Spleen (tissue), 11 donors: ENCODE measurements at regions not wholly inside any gene's neighbourhood (a gene's known extent, or its start where the extent isn't known, plus 50 kb on each side); places are given as distances from the start of the nearest gene placed in this dataset.

Experiments used
- DNase-seq: peaks from one replicate; pipeline ENCODE4 v3.0.0-alpha.2; 2020
- H3K27ac ChIP-seq, 8 donors: fragments of 200-600 bp; sonication (generic) in 7 of 8; 1 replicate in 4 of 8; 2 replicates in 4 of 8; pipeline versions ENCODE4 v1.5.0 to v1.8.0; 2016 to 2021; ENCODE audit warnings: inconsistent platforms in 4 of 8, mild to moderate bottlenecking in 4 of 8, moderate library complexity in 1 of 8
- H3K27me3 ChIP-seq, 7 donors: fragments of 200-600 bp; sonication (generic) in 6 of 7; replicated peaks in 1 of 7; 1 replicate in 4 of 7; 2 replicates in 3 of 7; pipeline versions ENCODE4 v1.5.0 to v1.8.0; 2016 to 2021; ENCODE audit warnings: inconsistent platforms in 3 of 7, mild to moderate bottlenecking in 1 of 7
- H3K36me3 ChIP-seq, 6 donors: fragments of 200-600 bp; sonication (generic) in 5 of 6; 1 replicate in 4 of 6; 2 replicates in 2 of 6; pipeline versions ENCODE4 v1.5.0 to v1.8.0; 2016 to 2021; ENCODE audit warnings: inconsistent platforms in 2 of 6
- H3K4me1 ChIP-seq, 6 donors: fragments of 200-600 bp; sonication (generic) in 5 of 6; 1 replicate in 3 of 6; 2 replicates in 3 of 6; pipeline versions ENCODE4 v1.5.0 to v1.8.0; 2016 to 2021; ENCODE audit warnings: inconsistent platforms in 3 of 6
- H3K4me3 ChIP-seq, 8 donors: fragments of 200-600 bp; sonication (generic) in 7 of 8; 1 replicate in 4 of 8; 2 replicates in 4 of 8; pipeline versions ENCODE4 v1.5.0 to v1.8.0; 2016 to 2021; ENCODE audit warnings: inconsistent platforms in 4 of 8, mild to moderate bottlenecking in 4 of 8, moderate library complexity in 2 of 8
- H3K9me3 ChIP-seq, 8 donors: fragments of 200-600 bp; sonication (generic) in 7 of 8; 1 replicate in 4 of 8; 2 replicates in 4 of 8; pipeline versions ENCODE4 v1.5.0 to v1.8.0; 2016 to 2021; ENCODE audit warnings: inconsistent platforms in 4 of 8
- POLR2A ChIP-seq, 3 donors: fragments of 450-650 bp; IDR thresholded peaks; one replicate each; pipeline ENCODE4 v1.5.1; 2017; ENCODE audit warnings: antibody characterized with exemption in 3 of 3, mild to moderate bottlenecking in 1 of 3
- POLR2AphosphoS5 ChIP-seq, 3 donors: sonication (generic); formaldehyde crosslinking; IDR thresholded peaks; one replicate each; pipeline ENCODE4 v1.5.1; 2017; ENCODE audit warnings: antibody characterized with exemption in 3 of 3
- WGBS, 5 donors: extraction: QIAGEN DNeasy Blood & Tissue Kit in 3 of 5; methylation state at CpG; one replicate each; pipeline versions ENCODE4 v1.1.5 to v1.1.7; 2013 to 2018; 5-methylcytosine and 5-hydroxymethylcytosine counted together
- intact Hi-C: fragments of 100-400 bp; cut with DNase I; formaldehyde crosslinking; loops from one replicate; pipeline ENCODE4 v1.15.0; 2023; ENCODE audit warnings: low total_unique reads
- TF ChIP-seq, protein P1 (sequence below), 11 experiments: fragments of 200-600 bp in 7 of 11; fragments of 450-650 bp in 4 of 11; sonication (generic) in 4 of 11; IDR thresholded peaks in 8 of 11; conservative IDR thresholded peaks in 3 of 11; 1 replicate in 7 of 11; 2 replicates in 4 of 11; pipeline versions ENCODE4 v1.4.0 to v1.8.0; 2016 to 2021; ENCODE audit warnings: antibody characterized with exemption in 11 of 11, inconsistent platforms in 4 of 11, mild to moderate bottlenecking in 1 of 11
- donor health status: healthy with polysubstance abuse.
- donor health status: DM: no; HTN: no; CAD: no; lungs with moderate emphysema.
- donor health status: DM: no; HTN: no; CAD: no.
- donor health status: Bipolar disorder and iron deficiency.
- donor health status: healthy.
- donor health status: DM: no; HTN: no; CAD: no.
- donor health status: DM: yes; HTN: yes; CAD: no.

GRCh38 chr5:128784726-128785125 lies 180.6 kb upstream of the SLC27A6 start:
- intact Hi-C loops: no loop called here
- H3K4me1 ChIP-seq: no peaks in the 10 kb centered on the region
- H3K27ac ChIP-seq: no peak overlapping the region
- 93 to 100% (median 98%) methylated on average over 1 of the region's 1 CpG for WGBS, 5 donors
- TF ChIP-seq, protein P1, sequence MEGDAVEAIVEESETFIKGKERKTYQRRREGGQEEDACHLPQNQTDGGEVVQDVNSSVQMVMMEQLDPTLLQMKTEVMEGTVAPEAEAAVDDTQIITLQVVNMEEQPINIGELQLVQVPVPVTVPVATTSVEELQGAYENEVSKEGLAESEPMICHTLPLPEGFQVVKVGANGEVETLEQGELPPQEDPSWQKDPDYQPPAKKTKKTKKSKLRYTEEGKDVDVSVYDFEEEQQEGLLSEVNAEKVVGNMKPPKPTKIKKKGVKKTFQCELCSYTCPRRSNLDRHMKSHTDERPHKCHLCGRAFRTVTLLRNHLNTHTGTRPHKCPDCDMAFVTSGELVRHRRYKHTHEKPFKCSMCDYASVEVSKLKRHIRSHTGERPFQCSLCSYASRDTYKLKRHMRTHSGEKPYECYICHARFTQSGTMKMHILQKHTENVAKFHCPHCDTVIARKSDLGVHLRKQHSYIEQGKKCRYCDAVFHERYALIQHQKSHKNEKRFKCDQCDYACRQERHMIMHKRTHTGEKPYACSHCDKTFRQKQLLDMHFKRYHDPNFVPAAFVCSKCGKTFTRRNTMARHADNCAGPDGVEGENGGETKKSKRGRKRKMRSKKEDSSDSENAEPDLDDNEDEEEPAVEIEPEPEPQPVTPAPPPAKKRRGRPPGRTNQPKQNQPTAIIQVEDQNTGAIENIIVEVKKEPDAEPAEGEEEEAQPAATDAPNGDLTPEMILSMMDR (IDR thresholded peaks at IDR 0.05 in 8 of 11, conservative IDR thresholded peaks at IDR 0.05 in 3 of 11): no peak
- TF ChIP-seq POLR2A (IDR thresholded peaks at IDR 0.05) (no peak), POLR2AphosphoS5 (IDR thresholded peaks at IDR 0.05) (no peak)
- no peaks in the 10 kb centered on the region for H3K27me3 ChIP-seq
- no peak for DNase-seq
- no peak overlapping the region for H3K4me3 ChIP-seq
- H3K9me3 ChIP-seq: no peaks in the 10 kb centered on the region
- H3K36me3 ChIP-seq: no peaks in the 10 kb centered on the region

GRCh38 chr5:128791312-128791711 lies 174.0 kb upstream of the SLC27A6 start:
- DNase-seq: no peak
- TF ChIP-seq, protein P1 (IDR thresholded peaks at IDR 0.05 in 8 of 11, conservative IDR thresholded peaks at IDR 0.05 in 3 of 11): no peak
- TF ChIP-seq POLR2AphosphoS5 (IDR thresholded peaks at IDR 0.05): no peak
- no peak for TF ChIP-seq POLR2A (IDR thresholded peaks at IDR 0.05)
- H3K4me1 ChIP-seq: no peaks in the 10 kb centered on the region
- H3K27me3 ChIP-seq: no peaks in the 10 kb centered on the region
- no peak overlapping the region for H3K27ac ChIP-seq
- peaks cover 0 to 8% (median 0%) of the 10 kb centered on the region in 8 donors for H3K9me3 ChIP-seq
- no peaks in the 10 kb centered on the region for H3K36me3 ChIP-seq
- no peak overlapping the region for H3K4me3 ChIP-seq
- intact Hi-C loops: no loop called here
- WGBS, 5 donors: 73 to 84% (median 74%) methylated on average over 1 of the region's 1 CpG

DNA sequence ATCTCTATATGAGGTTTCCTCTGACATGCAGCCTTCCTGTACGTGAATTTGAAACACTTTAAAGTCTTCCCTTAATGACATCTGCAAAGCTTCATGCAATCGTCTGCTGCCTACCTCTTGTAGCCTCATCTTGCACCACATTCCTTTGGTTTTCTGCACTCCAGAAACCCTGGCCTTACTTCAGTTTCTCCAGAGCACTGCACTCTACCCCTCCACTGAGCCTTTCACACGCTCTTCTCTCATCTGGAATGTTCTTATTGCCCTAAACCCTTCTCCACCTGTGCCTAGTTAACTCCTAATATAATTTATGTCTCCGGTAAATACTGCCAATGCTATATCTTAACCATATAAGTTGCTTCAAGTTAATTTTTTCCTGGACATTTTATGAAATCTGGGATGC lies 168.8 kb upstream of the SLC27A6 start:
- Histone ChIP-seq H3K4me1 (no peaks in the 10 kb centered on the region), H3K27ac (no peak overlapping the region), H3K36me3 (no peaks in the 10 kb centered on the region), H3K9me3 (peaks cover 0 to 8% (median 0%) of the 10 kb centered on the region in 8 donors), H3K4me3 (no peak overlapping the region), H3K27me3 (no peaks in the 10 kb centered on the region)
- DNase-seq: no peak
- 61 to 75% (median 65%) methylated on average over 4 of the region's 4 CpGs for WGBS, 5 donors
- TF ChIP-seq, protein P1 (IDR thresholded peaks at IDR 0.05 in 8 of 11, conservative IDR thresholded peaks at IDR 0.05 in 3 of 11): no peak
- TF ChIP-seq POLR2AphosphoS5 (IDR thresholded peaks at IDR 0.05) (no peak), POLR2A (IDR thresholded peaks at IDR 0.05) (no peak)
- intact Hi-C loops: no loop called here

DNA sequence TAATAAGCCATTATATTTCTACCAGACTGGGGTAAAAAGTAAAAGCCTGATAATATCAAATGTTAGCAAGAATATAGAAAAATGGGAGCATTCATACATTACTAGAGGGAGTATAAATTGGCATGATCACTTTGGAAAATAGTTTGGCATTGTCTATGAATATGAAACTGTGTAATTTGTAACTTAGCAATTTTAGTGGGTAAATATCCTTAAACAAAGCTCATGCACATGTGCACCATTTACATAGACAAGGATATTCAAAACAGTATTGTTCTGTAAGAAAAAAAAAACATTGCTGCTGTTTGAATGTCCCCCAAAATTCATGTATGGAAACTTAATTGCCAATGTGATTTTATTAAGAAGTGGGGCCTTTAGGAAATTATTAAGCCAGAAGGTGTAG lies 166.4 kb upstream of the SLC27A6 start:
- intact Hi-C loops: no loop called here
- TF ChIP-seq, protein P1 (IDR thresholded peaks at IDR 0.05 in 8 of 11, conservative IDR thresholded peaks at IDR 0.05 in 3 of 11): no peak
- no peak for TF ChIP-seq POLR2AphosphoS5 (IDR thresholded peaks at IDR 0.05)
- TF ChIP-seq POLR2A (IDR thresholded peaks at IDR 0.05): no peak

More for the DNA sequence above, 166.4 kb upstream of the SLC27A6 start:
- no peaks in the 10 kb centered on the region for H3K36me3 ChIP-seq
- H3K9me3 ChIP-seq: peaks cover 0 to 8% (median 0%) of the 10 kb centered on the region in 8 donors
- no peaks in the 10 kb centered on the region for H3K27me3 ChIP-seq
- no peak overlapping the region for H3K4me3 ChIP-seq
- no peak for DNase-seq
- no peaks in the 10 kb centered on the region for H3K4me1 ChIP-seq
- H3K27ac ChIP-seq: no peak overlapping the region
